Mesothelial cell of epicardium (in vitro differentiated cells): ENCODE measurements at regions not wholly inside any gene's neighbourhood (a gene's known extent, or its start where the extent isn't known, plus 50 kb on each side); places are given as distances from the start of the nearest gene placed in this dataset.
A peak's percentile ranks its signal among the peaks of the same experiment; 100 is the strongest.

Experiments used
- DNase-seq, 2 experiments: peaks; one replicate each; pipeline ENCODE4 v3.0.0; 2021; ENCODE audit warnings: low spot score in 2 of 2; ENCODE audit not compliant: unreplicated experiment in 2 of 2
- H3K27ac Mint-ChIP-seq: 2 replicates; pipeline ENCODE4 v1.8.0; 2021; ENCODE audit warnings: mixed read lengths
- H3K27me3 Mint-ChIP-seq: 2 replicates; pipeline ENCODE4 v1.8.0; 2021; ENCODE audit warnings: low read depth, mixed read lengths
- H3K36me3 Mint-ChIP-seq: 2 replicates; pipeline ENCODE4 v1.8.0; 2021; ENCODE audit warnings: mixed read lengths
- H3K4me1 Mint-ChIP-seq: 2 replicates; pipeline ENCODE4 v1.8.0; 2021; ENCODE audit warnings: mixed read lengths
- H3K4me3 Mint-ChIP-seq: 2 replicates; pipeline ENCODE4 v1.8.0; 2021; ENCODE audit warnings: mild to moderate bottlenecking, moderate library complexity, mixed read lengths
- H3K9me3 Mint-ChIP-seq: 2 replicates; pipeline ENCODE4 v1.8.0; 2021; ENCODE audit warnings: mixed read lengths
- CTCF ChIP-seq: fragments of 200-600 bp; sonication (generic); IDR thresholded peaks from one replicate; pipeline ENCODE4 v1.5.0; 2021; ENCODE audit warnings: antibody characterized with exemption; ENCODE audit not compliant: unreplicated experiment

GRCh38 chr18:54755456-54755855 lies 72.8 kb upstream of the RAB27B start:
- DNase-seq, result no peak
- no peak for TF ChIP-seq CTCF
- H3K27ac Mint-ChIP-seq, result no peak overlapping the region
- no peaks in the 10 kb centered on the region for H3K36me3 Mint-ChIP-seq
- H3K27me3 Mint-ChIP-seq, result peaks cover 28% of the 10 kb centered on the region
- no peak overlapping the region for H3K4me3 Mint-ChIP-seq
- H3K9me3 Mint-ChIP-seq, result peaks cover 10% of the 10 kb centered on the region
- H3K4me1 Mint-ChIP-seq, result no peaks in the 10 kb centered on the region

- Mint-ChIP-seq H3K36me3 (no peaks in the 10 kb centered on the region), H3K27ac (peak overlapping the region; percentile 57), H3K4me3 (no peak overlapping the region), H3K9me3 (peaks cover 10% of the 10 kb centered on the region), H3K4me1 (peaks cover 9% of the 10 kb centered on the region), H3K27me3 (peaks cover 21% of the 10 kb centered on the region)
- no peak for DNase-seq
- TF ChIP-seq CTCF, result no peak
These were observed 65.9 kb upstream of the RAB27B start for GRCh38 chr18:54762386-54762785.

- Mint-ChIP-seq H3K4me1 (peaks cover 9% of the 10 kb centered on the region), H3K27ac (no peak overlapping the region)
- TF ChIP-seq CTCF, result no peak
These were observed 63.5 kb upstream of the RAB27B start for GRCh38 chr18:54764786-54765185.

GRCh38 chr18:54765636-54766375 lies 62.5 kb upstream of the RAB27B start:
- Mint-ChIP-seq H3K36me3 (no peaks in the 10 kb centered on the region), H3K27ac (no peak overlapping the region), H3K4me1 (peaks cover 9% of the 10 kb centered on the region), H3K27me3 (peaks cover 15% of the 10 kb centered on the region), H3K9me3 (no peaks in the 10 kb centered on the region), H3K4me3 (no peak overlapping the region)
- TF ChIP-seq CTCF, result no peak
- DNase-seq, result no peak

More at GRCh38 chr18:54764786-54765185, 63.5 kb upstream of the RAB27B start:
- Mint-ChIP-seq H3K4me3 (no peak overlapping the region), H3K27me3 (peaks cover 17% of the 10 kb centered on the region), H3K9me3 (peaks cover 5% of the 10 kb centered on the region), H3K36me3 (no peaks in the 10 kb centered on the region)
- no peak for DNase-seq

GRCh38 chr18:54766634-54767033 lies 61.6 kb upstream of the RAB27B start:
- Mint-ChIP-seq H3K27me3 (peaks cover 17% of the 10 kb centered on the region), H3K36me3 (no peaks in the 10 kb centered on the region), H3K4me3 (no peak overlapping the region), H3K27ac (no peak overlapping the region), H3K4me1 (peaks cover 9% of the 10 kb centered on the region), H3K9me3 (no peaks in the 10 kb centered on the region)
- no peak for DNase-seq
- no peak for TF ChIP-seq CTCF
